K562 (cell line): ENCODE measurements at regions not wholly inside any gene's neighbourhood (a gene's known extent, or its start where the extent isn't known, plus 50 kb on each side); places are given as distances from the start of the nearest gene placed in this dataset.
A peak's percentile ranks its signal among the peaks of the same experiment; 100 is the strongest.

ENCODE experiments used
- MTA2 ChIP-seq: fragments of 450-650 bp; IDR thresholded peaks from 2 replicates; pipeline ENCODE4 v1.6.1; 2016; ENCODE audit warnings: low read depth
- ZNF124 ChIP-seq: sonication (generic); formaldehyde crosslinking; IDR thresholded peaks from 2 replicates; pipeline ENCODE4 v1.8.1; 2022; ENCODE audit warnings: missing genetic modification reagents
- ZNF76 ChIP-seq: fragments of 250-450 bp; sonication (Bioruptor Pico); IDR thresholded peaks from 2 replicates; pipeline ENCODE4 v1.4.0; 2020; ENCODE audit warnings: mild to moderate bottlenecking, moderate library complexity, borderline replicate concordance
- ZNF778 ChIP-seq: fragments of 450-650 bp; formaldehyde crosslinking; IDR thresholded peaks from 2 replicates; pipeline ENCODE4 v1.4.0; 2020; ENCODE audit warnings: mild to moderate bottlenecking, moderate library complexity
- ZSCAN32 ChIP-seq: fragments of 450-650 bp; formaldehyde crosslinking; IDR thresholded peaks from 2 replicates; pipeline ENCODE4 v1.4.0; 2020; ENCODE audit warnings: mild to moderate bottlenecking, moderate library complexity
- TF ChIP-seq, protein P1 (sequence below): fragments of 250-450 bp; sonication (Bioruptor Pico); IDR thresholded peaks from 2 replicates; pipeline ENCODE4 v1.5.0; 2021
- TF ChIP-seq, protein P2 (sequence below): sonication (generic); formaldehyde crosslinking; IDR thresholded peaks from 2 replicates; pipeline ENCODE4 v1.8.0; 2022; ENCODE audit warnings: mild to moderate bottlenecking, missing genetic modification reagents
- TF ChIP-seq, protein P3 (sequence below): fragments of 250-450 bp; sonication (Bioruptor Pico); IDR thresholded peaks from 2 replicates; pipeline ENCODE4 v1.4.0; 2020; ENCODE audit warnings: mild to moderate bottlenecking, moderate library complexity, borderline replicate concordance
- TF ChIP-seq, protein P4 (sequence below): sonication (generic); formaldehyde crosslinking; IDR thresholded peaks from 2 replicates; pipeline ENCODE4 v1.8.1; 2023; ENCODE audit warnings: mild to moderate bottlenecking, missing genetic modification reagents

DNA sequence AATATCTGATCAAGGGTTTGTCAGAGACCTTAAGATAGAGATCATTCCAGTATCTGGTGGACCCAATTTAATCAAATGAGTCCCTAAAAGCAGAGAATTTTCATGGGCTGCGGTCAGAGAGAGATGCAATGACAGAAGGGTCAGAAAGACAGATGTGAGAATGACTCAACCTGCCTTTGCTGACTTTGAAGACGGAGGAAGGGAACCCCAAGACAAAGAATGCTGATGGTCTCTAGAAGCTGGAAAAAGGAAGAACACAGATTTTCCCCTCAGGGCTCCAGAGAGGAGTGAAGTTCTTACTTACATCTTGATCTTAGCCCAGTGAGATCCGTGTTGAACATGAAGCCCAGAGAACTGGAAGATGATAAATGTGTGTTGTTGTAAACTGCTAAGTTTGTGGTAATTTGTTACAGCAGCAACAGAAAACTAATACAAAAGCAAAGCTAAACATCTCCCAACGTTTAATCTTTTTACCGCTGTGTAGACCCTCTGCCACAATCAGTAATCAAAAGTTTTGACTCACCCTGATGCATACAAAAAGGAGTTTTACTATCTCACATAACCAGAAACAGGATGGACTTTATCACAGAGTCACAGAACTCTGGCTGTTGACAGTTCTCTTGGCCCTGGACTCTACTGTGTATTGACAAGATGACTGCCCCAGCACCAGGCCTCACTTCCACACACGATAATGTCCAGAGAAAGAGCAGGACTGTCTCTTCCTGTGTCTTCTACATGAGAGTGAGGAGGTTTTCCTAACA lies 70.2 kb upstream of the MAGEB2 start (continued):
- TF ChIP-seq, protein P1, sequence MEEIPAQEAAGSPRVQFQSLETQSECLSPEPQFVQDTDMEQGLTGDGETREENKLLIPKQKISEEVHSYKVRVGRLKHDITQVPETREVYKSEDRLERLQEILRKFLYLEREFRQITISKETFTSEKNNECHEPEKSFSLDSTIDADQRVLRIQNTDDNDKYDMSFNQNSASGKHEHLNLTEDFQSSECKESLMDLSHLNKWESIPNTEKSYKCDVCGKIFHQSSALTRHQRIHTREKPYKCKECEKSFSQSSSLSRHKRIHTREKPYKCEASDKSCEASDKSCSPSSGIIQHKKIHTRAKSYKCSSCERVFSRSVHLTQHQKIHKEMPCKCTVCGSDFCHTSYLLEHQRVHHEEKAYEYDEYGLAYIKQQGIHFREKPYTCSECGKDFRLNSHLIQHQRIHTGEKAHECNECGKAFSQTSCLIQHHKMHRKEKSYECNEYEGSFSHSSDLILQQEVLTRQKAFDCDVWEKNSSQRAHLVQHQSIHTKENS (CRISPR knock-in tag) = no peak
- TF ChIP-seq, protein P2, sequence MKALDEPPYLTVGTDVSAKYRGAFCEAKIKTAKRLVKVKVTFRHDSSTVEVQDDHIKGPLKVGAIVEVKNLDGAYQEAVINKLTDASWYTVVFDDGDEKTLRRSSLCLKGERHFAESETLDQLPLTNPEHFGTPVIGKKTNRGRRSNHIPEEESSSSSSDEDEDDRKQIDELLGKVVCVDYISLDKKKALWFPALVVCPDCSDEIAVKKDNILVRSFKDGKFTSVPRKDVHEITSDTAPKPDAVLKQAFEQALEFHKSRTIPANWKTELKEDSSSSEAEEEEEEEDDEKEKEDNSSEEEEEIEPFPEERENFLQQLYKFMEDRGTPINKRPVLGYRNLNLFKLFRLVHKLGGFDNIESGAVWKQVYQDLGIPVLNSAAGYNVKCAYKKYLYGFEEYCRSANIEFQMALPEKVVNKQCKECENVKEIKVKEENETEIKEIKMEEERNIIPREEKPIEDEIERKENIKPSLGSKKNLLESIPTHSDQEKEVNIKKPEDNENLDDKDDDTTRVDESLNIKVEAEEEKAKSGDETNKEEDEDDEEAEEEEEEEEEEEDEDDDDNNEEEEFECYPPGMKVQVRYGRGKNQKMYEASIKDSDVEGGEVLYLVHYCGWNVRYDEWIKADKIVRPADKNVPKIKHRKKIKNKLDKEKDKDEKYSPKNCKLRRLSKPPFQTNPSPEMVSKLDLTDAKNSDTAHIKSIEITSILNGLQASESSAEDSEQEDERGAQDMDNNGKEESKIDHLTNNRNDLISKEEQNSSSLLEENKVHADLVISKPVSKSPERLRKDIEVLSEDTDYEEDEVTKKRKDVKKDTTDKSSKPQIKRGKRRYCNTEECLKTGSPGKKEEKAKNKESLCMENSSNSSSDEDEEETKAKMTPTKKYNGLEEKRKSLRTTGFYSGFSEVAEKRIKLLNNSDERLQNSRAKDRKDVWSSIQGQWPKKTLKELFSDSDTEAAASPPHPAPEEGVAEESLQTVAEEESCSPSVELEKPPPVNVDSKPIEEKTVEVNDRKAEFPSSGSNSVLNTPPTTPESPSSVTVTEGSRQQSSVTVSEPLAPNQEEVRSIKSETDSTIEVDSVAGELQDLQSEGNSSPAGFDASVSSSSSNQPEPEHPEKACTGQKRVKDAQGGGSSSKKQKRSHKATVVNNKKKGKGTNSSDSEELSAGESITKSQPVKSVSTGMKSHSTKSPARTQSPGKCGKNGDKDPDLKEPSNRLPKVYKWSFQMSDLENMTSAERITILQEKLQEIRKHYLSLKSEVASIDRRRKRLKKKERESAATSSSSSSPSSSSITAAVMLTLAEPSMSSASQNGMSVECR = no peak
- TF ChIP-seq, protein P3, sequence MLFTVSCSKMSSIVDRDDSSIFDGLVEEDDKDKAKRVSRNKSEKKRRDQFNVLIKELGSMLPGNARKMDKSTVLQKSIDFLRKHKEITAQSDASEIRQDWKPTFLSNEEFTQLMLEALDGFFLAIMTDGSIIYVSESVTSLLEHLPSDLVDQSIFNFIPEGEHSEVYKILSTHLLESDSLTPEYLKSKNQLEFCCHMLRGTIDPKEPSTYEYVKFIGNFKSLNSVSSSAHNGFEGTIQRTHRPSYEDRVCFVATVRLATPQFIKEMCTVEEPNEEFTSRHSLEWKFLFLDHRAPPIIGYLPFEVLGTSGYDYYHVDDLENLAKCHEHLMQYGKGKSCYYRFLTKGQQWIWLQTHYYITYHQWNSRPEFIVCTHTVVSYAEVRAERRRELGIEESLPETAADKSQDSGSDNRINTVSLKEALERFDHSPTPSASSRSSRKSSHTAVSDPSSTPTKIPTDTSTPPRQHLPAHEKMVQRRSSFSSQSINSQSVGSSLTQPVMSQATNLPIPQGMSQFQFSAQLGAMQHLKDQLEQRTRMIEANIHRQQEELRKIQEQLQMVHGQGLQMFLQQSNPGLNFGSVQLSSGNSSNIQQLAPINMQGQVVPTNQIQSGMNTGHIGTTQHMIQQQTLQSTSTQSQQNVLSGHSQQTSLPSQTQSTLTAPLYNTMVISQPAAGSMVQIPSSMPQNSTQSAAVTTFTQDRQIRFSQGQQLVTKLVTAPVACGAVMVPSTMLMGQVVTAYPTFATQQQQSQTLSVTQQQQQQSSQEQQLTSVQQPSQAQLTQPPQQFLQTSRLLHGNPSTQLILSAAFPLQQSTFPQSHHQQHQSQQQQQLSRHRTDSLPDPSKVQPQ (CRISPR knock-in tag) = no peak
- TF ChIP-seq, protein P4, sequence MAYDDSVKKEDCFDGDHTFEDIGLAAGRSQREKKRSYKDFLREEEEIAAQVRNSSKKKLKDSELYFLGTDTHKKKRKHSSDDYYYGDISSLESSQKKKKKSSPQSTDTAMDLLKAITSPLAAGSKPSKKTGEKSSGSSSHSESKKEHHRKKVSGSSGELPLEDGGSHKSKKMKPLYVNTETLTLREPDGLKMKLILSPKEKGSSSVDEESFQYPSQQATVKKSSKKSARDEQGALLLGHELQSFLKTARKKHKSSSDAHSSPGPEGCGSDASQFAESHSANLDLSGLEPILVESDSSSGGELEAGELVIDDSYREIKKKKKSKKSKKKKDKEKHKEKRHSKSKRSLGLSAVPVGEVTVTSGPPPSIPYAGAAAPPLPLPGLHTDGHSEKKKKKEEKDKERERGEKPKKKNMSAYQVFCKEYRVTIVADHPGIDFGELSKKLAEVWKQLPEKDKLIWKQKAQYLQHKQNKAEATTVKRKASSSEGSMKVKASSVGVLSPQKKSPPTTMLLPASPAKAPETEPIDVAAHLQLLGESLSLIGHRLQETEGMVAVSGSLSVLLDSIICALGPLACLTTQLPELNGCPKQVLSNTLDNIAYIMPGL (CRISPR knock-in tag) = no peak
- TF ChIP-seq ZNF124 (CRISPR knock-in tag) (no peak), ZNF778 (CRISPR knock-in tag) (no peak), MTA2 (peak; percentile 58), ZNF76 (CRISPR knock-in tag) (no peak), ZSCAN32 (no peak)
